Thyroid gland (tissue), 4 donors: ENCODE measurements at regions not wholly inside any gene's neighbourhood (a gene's known extent, or its start where the extent isn't known, plus 50 kb on each side); places are given as distances from the start of the nearest gene placed in this dataset.

Source experiments
- DNase-seq, 2 donors: peaks; one replicate each; pipeline ENCODE4 v3.0.0-alpha.2; 2019
- H3K27ac ChIP-seq, 3 donors: fragments of 200-600 bp; sonication (generic); 1 replicate in 2 of 3; 2 replicates in 1 of 3; pipeline ENCODE4 v1.5.1; 2016 to 2019; ENCODE audit warnings: mild to moderate bottlenecking in 1 of 3, moderate library complexity in 1 of 3
- H3K27me3 ChIP-seq: fragments of 200-600 bp; sonication (generic); one replicate; pipeline ENCODE4 v1.5.1; 2019
- H3K36me3 ChIP-seq, 2 donors: fragments of 200-600 bp; sonication (generic); one replicate each; pipeline ENCODE4 v1.5.1; 2016 to 2019
- H3K4me1 ChIP-seq, 2 donors: fragments of 200-600 bp; sonication (generic); one replicate each; pipeline ENCODE4 v1.5.1; 2017 to 2019
- H3K4me3 ChIP-seq, 3 donors: fragments of 200-600 bp; sonication (generic); replicated peaks in 1 of 3; 1 replicate in 2 of 3; 2 replicates in 1 of 3; pipeline ENCODE4 v1.5.1; 2016; ENCODE audit warnings: mild to moderate bottlenecking in 1 of 3
- H3K9me3 ChIP-seq: fragments of 200-600 bp; sonication (generic); one replicate; pipeline ENCODE4 v1.5.1; 2017
- CTCF ChIP-seq, 6 experiments: fragments of 200-600 bp in 3 of 6; fragments of 450-650 bp in 3 of 6; sonication (generic) in 3 of 6; IDR thresholded peaks; one replicate each; pipeline ENCODE4 v1.5.1; 2016 to 2019; ENCODE audit warnings: antibody characterized with exemption in 6 of 6, mild to moderate bottlenecking in 2 of 6, inconsistent platforms in 1 of 6, moderate library complexity in 1 of 6
- POLR2A ChIP-seq, 2 donors: fragments of 450-650 bp; IDR thresholded peaks; one replicate each; pipeline ENCODE4 v1.6.1; 2017; ENCODE audit warnings: antibody characterized with exemption in 2 of 2, mild to moderate bottlenecking in 2 of 2, moderate library complexity in 1 of 2
- WGBS, 2 donors: methylation state at CpG; one replicate each; pipeline ENCODE4 v1.1.5; 2017; 5-methylcytosine and 5-hydroxymethylcytosine counted together
- intact Hi-C: fragments of 100-400 bp; cut with DNase I; formaldehyde crosslinking; loops from one replicate; pipeline ENCODE4 v1.15.1; 2023

GRCh38 chr4:138655286-138655685 lies 360.3 kb upstream of the NOCT start:
- no peak overlapping the region for H3K27ac ChIP-seq
- TF ChIP-seq POLR2A (IDR thresholded peaks at IDR 0.05) (no peak), CTCF (IDR thresholded peaks at IDR 0.05) (no peak)
- intact Hi-C loops, result no loop called here

GRCh38 chr4:138650929-138651448 lies 364.6 kb upstream of the NOCT start:
- Histone ChIP-seq H3K27ac (no peak overlapping the region), H3K4me3 (no peak overlapping the region), H3K27me3 (no peaks in the 10 kb centered on the region), H3K36me3 (no peaks in the 10 kb centered on the region), H3K9me3 (no peaks in the 10 kb centered on the region), H3K4me1 (no peaks in the 10 kb centered on the region)
- DNase-seq, result no peak
- WGBS, 2 donors, result 68 to 81% methylated on average over 2 of the region's 2 CpGs
- no peak for TF ChIP-seq CTCF (IDR thresholded peaks at IDR 0.05)
- TF ChIP-seq POLR2A (IDR thresholded peaks at IDR 0.05), result no peak
- intact Hi-C loops, result no loop called here

More at GRCh38 chr4:138655286-138655685, 360.3 kb upstream of the NOCT start:
- no peak for DNase-seq
- Histone ChIP-seq H3K4me3 (no peak overlapping the region), H3K27me3 (no peaks in the 10 kb centered on the region), H3K36me3 (no peaks in the 10 kb centered on the region), H3K9me3 (no peaks in the 10 kb centered on the region), H3K4me1 (no peaks in the 10 kb centered on the region)
- WGBS, 2 donors, result 100% methylated on average over 1 of the region's 1 CpG

GRCh38 chr4:138650495-138650894 lies 365.1 kb upstream of the NOCT start:
- Histone ChIP-seq H3K9me3 (no peaks in the 10 kb centered on the region), H3K4me3 (no peak overlapping the region), H3K36me3 (no peaks in the 10 kb centered on the region), H3K27ac (no peak overlapping the region), H3K27me3 (no peaks in the 10 kb centered on the region), H3K4me1 (no peaks in the 10 kb centered on the region)
- DNase-seq, result no peak
- WGBS, 2 donors, result 90 to 91% methylated on average over 3 of the region's 3 CpGs
- intact Hi-C loops, result no loop called here
- TF ChIP-seq POLR2A (IDR thresholded peaks at IDR 0.05), result no peak
- TF ChIP-seq CTCF (IDR thresholded peaks at IDR 0.05), result no peak

- WGBS, 2 donors, result 89 to 93% methylated on average over 2 of the region's 2 CpGs
- no peaks in the 10 kb centered on the region for H3K36me3 ChIP-seq
- H3K27me3 ChIP-seq, result no peaks in the 10 kb centered on the region
- no peak overlapping the region for H3K27ac ChIP-seq
- H3K4me3 ChIP-seq, result no peak overlapping the region
- no peaks in the 10 kb centered on the region for H3K9me3 ChIP-seq
- DNase-seq, result no peak
- TF ChIP-seq POLR2A (IDR thresholded peaks at IDR 0.05) (no peak), CTCF (IDR thresholded peaks at IDR 0.05) (no peak)
- intact Hi-C loops, result no loop called here
- peaks cover 9 to 16% of the 10 kb centered on the region in 2 donors for H3K4me1 ChIP-seq
Observed at GRCh38 chr4:138647433-138647832, 368.1 kb upstream of the NOCT start.

GRCh38 chr4:138646383-138646782 lies 369.2 kb upstream of the NOCT start:
- intact Hi-C loops, result no loop called here
- no peak overlapping the region for H3K4me3 ChIP-seq
- H3K27me3 ChIP-seq, result no peaks in the 10 kb centered on the region
- TF ChIP-seq POLR2A (IDR thresholded peaks at IDR 0.05) (no peak), CTCF (IDR thresholded peaks at IDR 0.05) (no peak)
- no peak for DNase-seq
- peaks cover 9 to 16% of the 10 kb centered on the region in 2 donors for H3K4me1 ChIP-seq
- 73 to 81% methylated on average over 4 of the region's 4 CpGs for WGBS, 2 donors
- no peak overlapping the region for H3K27ac ChIP-seq
- no peaks in the 10 kb centered on the region for H3K9me3 ChIP-seq
- no peaks in the 10 kb centered on the region for H3K36me3 ChIP-seq
